SK-N-SH (cell line): ENCODE measurements at regions not wholly inside any gene's neighbourhood (a gene's known extent, or its start where the extent isn't known, plus 50 kb on each side); places are given as distances from the start of the nearest gene placed in this dataset.

ENCODE experiments used
- CTCF ChIA-PET: fragments of 300-600, 350-600 bp; formaldehyde crosslinking; extraction: SDS; loops from one replicate; lab custom pipeline; 2021; lab: Yijun Ruan, JAX
- POLR2A ChIA-PET: fragments of 350-600 bp; sonication (Branson Sonifier 250); formaldehyde crosslinking; extraction: SDS; loops from one replicate; lab custom pipeline; 2020; ENCODE audit warnings: antibody characterized with exemption, inconsistent platforms; lab: Yijun Ruan, JAX
- DNase-seq: peaks from one replicate; pipeline ENCODE4 v3.0.0; 2012
- H2AFZ ChIP-seq: fragments of 200-600 bp; sonication (generic); 2 replicates; pipeline ENCODE4 v1.8.1; 2016; ENCODE audit warnings: antibody characterized with exemption, mild to moderate bottlenecking, low read depth
- H3F3A ChIP-seq: fragments of 200-600 bp; sonication (generic); replicated peaks from 2 replicates; pipeline ENCODE3; 2016; ENCODE audit warnings: antibody characterized with exemption, mild to moderate bottlenecking; ENCODE audit not compliant: insufficient read depth
- H3K27ac ChIP-seq, 2 experiments: fragments of 200-500 bp in 1 of 2; fragments of 200-600 bp in 1 of 2; sonication (Bioruptor generic) in 1 of 2; sonication (generic), shearing (Covaris generic) in 1 of 2; 2 replicates each; pipeline versions ENCODE4 v1.5.1 to v1.6.1; 2014 to 2016; ENCODE audit warnings: low read depth in 2 of 2, inconsistent platforms in 1 of 2, low read length in 1 of 2, mild to moderate bottlenecking in 1 of 2, mixed read lengths in 1 of 2
- H3K27me3 ChIP-seq: fragments of 200-600 bp; sonication (generic), shearing (Covaris generic); 2 replicates; pipeline ENCODE4 v1.6.1; 2016; ENCODE audit warnings: mixed run types; ENCODE audit not compliant: insufficient read depth
- H3K36me3 ChIP-seq, 2 experiments: fragments of 200-500 bp in 1 of 2; fragments of 200-600 bp in 1 of 2; sonication (Bioruptor generic) in 1 of 2; sonication (generic) in 1 of 2; replicated peaks in 1 of 2; 2 replicates each; pipeline versions ENCODE3 to v1.5.1; 2014 to 2016; ENCODE audit warnings: low read length in 1 of 2, mild to moderate bottlenecking in 1 of 2; ENCODE audit not compliant: insufficient read depth in 2 of 2, control insufficient read depth in 1 of 2
- H3K4me1 ChIP-seq, 2 experiments: fragments of 200-500 bp in 1 of 2; fragments of 200-600 bp in 1 of 2; sonication (Bioruptor generic) in 1 of 2; sonication (generic), shearing (Covaris generic) in 1 of 2; 2 replicates each; pipeline versions ENCODE4 v1.5.1 to v1.6.1; 2014 to 2016; ENCODE audit warnings: low read depth in 1 of 2, low read length in 1 of 2, mixed run types in 1 of 2; ENCODE audit not compliant: insufficient read depth in 2 of 2, control insufficient read depth in 1 of 2
- H3K4me2 ChIP-seq: fragments of 200-600 bp; sonication (generic), shearing (Covaris generic); 2 replicates; pipeline ENCODE4 v1.6.1; 2017; ENCODE audit warnings: mixed run types
- H3K4me3 ChIP-seq, 2 experiments: fragments of 200-500 bp in 1 of 2; fragments of 200-600 bp in 1 of 2; sonication (Bioruptor generic) in 1 of 2; sonication (generic), shearing (Covaris generic) in 1 of 2; 2 replicates each; pipeline versions ENCODE4 v1.5.1 to v1.8.1; 2014 to 2016; ENCODE audit warnings: low read depth in 2 of 2, inconsistent platforms in 1 of 2, low read length in 1 of 2, mild to moderate bottlenecking in 1 of 2, mixed read lengths in 1 of 2, moderate library complexity in 1 of 2
- H3K79me2 ChIP-seq: fragments of 200-600 bp; sonication (generic); 2 replicates; pipeline ENCODE4 v1.8.1; 2017; ENCODE audit warnings: mild to moderate bottlenecking; ENCODE audit not compliant: insufficient read depth
- H3K9ac ChIP-seq: fragments of 200-600 bp; sonication (generic); 2 replicates; pipeline ENCODE4 v1.6.1; 2017; ENCODE audit warnings: mixed run types
- H3K9me2 ChIP-seq: fragments of 200-600 bp; sonication (generic); 2 replicates; pipeline ENCODE4 v1.6.1; 2017; ENCODE audit warnings: mixed run types
- H3K9me3 ChIP-seq: fragments of 200-600 bp; sonication (generic); 2 replicates; pipeline ENCODE4 v1.6.1; 2017; ENCODE audit warnings: mixed run types, mild to moderate bottlenecking, moderate library complexity
- H4K20me1 ChIP-seq: fragments of 200-600 bp; sonication (generic); 2 replicates; pipeline ENCODE4 v1.6.1; 2017; ENCODE audit warnings: mild to moderate bottlenecking, mixed run types; ENCODE audit not compliant: insufficient read depth
- CTCF ChIP-seq: fragments of 200-600 bp; sonication (generic); IDR thresholded peaks from 2 replicates; pipeline ENCODE4 v1.6.1; 2017; ENCODE audit warnings: antibody characterized with exemption, mild to moderate bottlenecking, moderate library complexity
- EP300 ChIP-seq, 2 experiments: IDR thresholded peaks; 2 replicates each; pipeline versions ENCODE4 v1.4.0 to v1.6.1; 2012; ENCODE audit warnings: borderline replicate concordance in 1 of 2, low read depth in 1 of 2, low read length in 1 of 2
- EZH2phosphoT487 ChIP-seq: fragments of 200-600 bp; sonication (generic); IDR thresholded peaks from 2 replicates; pipeline ENCODE4 v1.6.1; 2017; ENCODE audit warnings: low read depth, mixed run types, mild to moderate bottlenecking, antibody characterized with exemption, moderate library complexity, borderline replicate concordance
- FOSL2 ChIP-seq: IDR thresholded peaks from 2 replicates; pipeline ENCODE4 v1.4.0; 2012; ENCODE audit warnings: low read depth, mild to moderate bottlenecking, moderate library complexity, borderline replicate concordance
- FOXM1 ChIP-seq: IDR thresholded peaks from 2 replicates; pipeline ENCODE4 v1.4.0; 2012; ENCODE audit warnings: low read depth, mild to moderate bottlenecking
- GABPA ChIP-seq: IDR thresholded peaks from 2 replicates; pipeline ENCODE4 v1.4.0; 2012; ENCODE audit warnings: low read depth, mild to moderate bottlenecking
- GATA2 ChIP-seq: sonication (generic); formaldehyde crosslinking; IDR thresholded peaks from 2 replicates; pipeline ENCODE4 v1.5.0; 2020; ENCODE audit warnings: mild to moderate bottlenecking, missing genetic modification reagents
- MEF2A ChIP-seq: IDR thresholded peaks from 2 replicates; pipeline ENCODE4 v1.4.0; 2012; ENCODE audit warnings: low read depth, borderline replicate concordance
- MXI1 ChIP-seq: IDR thresholded peaks from 2 replicates; pipeline ENCODE4 v1.6.1; 2012; ENCODE audit warnings: mild to moderate bottlenecking, low read depth, low read length, improper control_type of control experiment
- NRF1 ChIP-seq: IDR thresholded peaks from 2 replicates; pipeline ENCODE4 v1.6.1; 2012; ENCODE audit warnings: low read depth, mild to moderate bottlenecking, low read length
- POLR2AphosphoS5 ChIP-seq: IDR thresholded peaks from 2 replicates; pipeline ENCODE4 v1.6.1; 2012; ENCODE audit warnings: low read depth, low read length
- RCOR1 ChIP-seq: fragments of 150-350 bp; IDR thresholded peaks from 2 replicates; pipeline ENCODE4 v1.6.1; 2017; ENCODE audit warnings: antibody characterized with exemption, low read length
- SIN3A ChIP-seq: IDR thresholded peaks from 2 replicates; pipeline ENCODE4 v1.6.1; 2012; ENCODE audit warnings: low read depth, mild to moderate bottlenecking, low read length, moderate library complexity, borderline replicate concordance
- TCF12 ChIP-seq: IDR thresholded peaks from 2 replicates; pipeline ENCODE4 v1.4.0; 2012
- YY1 ChIP-seq: IDR thresholded peaks from 2 replicates; pipeline ENCODE4 v1.4.0; 2012; ENCODE audit warnings: low read depth, mild to moderate bottlenecking
- WGBS: methylation state at CpG from one replicate; pipeline ENCODE4 v1.1.6; 2017; ENCODE audit warnings: low lambda C conversion rate; 5-methylcytosine and 5-hydroxymethylcytosine counted together
- TF ChIP-seq, protein P1 (sequence below): IDR thresholded peaks from 2 replicates; pipeline ENCODE4 v1.4.0; 2012; ENCODE audit warnings: low read depth, borderline replicate concordance

DNA sequence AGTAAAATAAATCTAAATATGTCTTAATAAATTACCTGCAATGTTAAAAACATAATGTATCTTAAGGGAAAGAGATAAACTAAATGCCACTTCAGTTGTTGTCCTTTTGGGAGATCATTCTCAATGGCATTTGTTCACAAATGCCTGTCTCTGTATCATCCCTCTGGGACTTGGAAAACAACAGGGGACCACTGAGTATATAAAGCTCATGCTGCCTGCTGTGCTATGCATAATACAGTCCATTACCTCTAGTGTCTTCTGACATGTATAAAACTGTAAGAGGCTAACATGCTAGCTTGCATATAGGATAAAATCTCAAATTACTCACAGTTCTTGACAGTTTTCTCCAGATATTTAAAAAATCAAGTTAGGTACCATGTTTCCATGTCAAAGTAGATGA lies 503.9 kb downstream of the PDHA2 start:
- DNase-seq = no peak
- Histone ChIP-seq H2AFZ (no peak overlapping the region), H3K27ac (no peak overlapping the region), H3K9ac (no peak overlapping the region), H3K36me3 (no peaks in the 10 kb centered on the region), H3K79me2 (no peaks in the 10 kb centered on the region), H3K27me3 (no peaks in the 10 kb centered on the region), H3K4me2 (no peak overlapping the region), H3K4me1 (no peaks in the 10 kb centered on the region), H3K9me2 (no peaks in the 10 kb centered on the region), H3K4me3 (no peak overlapping the region), H3F3A (no peaks in the 10 kb centered on the region), H3K9me3 (no peaks in the 10 kb centered on the region), H4K20me1 (no peaks in the 10 kb centered on the region)
- POLR2A ChIA-PET = no interaction called here
- CTCF ChIA-PET = interaction anchor here (1.7 kb wide), 1 partner anchor 13 kb away, joined by 4 read pairs; no protein-coding TSS in a partner anchor
- TF ChIP-seq GATA2 = no peak
- TF ChIP-seq SIN3A = no peak
- TF ChIP-seq MEF2A = no peak
- no peak for TF ChIP-seq NRF1
- TF ChIP-seq EZH2phosphoT487 = no peak
- TF ChIP-seq CTCF = no peak
- TF ChIP-seq EP300 (IDR thresholded peaks at IDR 0.05; ENCODE audit: borderline replicate concordance in 1 of 2, low read depth in 1 of 2, low read length in 1 of 2) = no peak
- no peak for TF ChIP-seq MXI1
- TF ChIP-seq GABPA = no peak
- TF ChIP-seq RCOR1 = no peak
- no peak for TF ChIP-seq YY1
- TF ChIP-seq, protein P1, sequence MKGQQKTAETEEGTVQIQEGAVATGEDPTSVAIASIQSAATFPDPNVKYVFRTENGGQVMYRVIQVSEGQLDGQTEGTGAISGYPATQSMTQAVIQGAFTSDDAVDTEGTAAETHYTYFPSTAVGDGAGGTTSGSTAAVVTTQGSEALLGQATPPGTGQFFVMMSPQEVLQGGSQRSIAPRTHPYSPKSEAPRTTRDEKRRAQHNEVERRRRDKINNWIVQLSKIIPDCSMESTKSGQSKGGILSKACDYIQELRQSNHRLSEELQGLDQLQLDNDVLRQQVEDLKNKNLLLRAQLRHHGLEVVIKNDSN = no peak
- TF ChIP-seq FOSL2 = no peak
- TF ChIP-seq TCF12 = no peak

DNA sequence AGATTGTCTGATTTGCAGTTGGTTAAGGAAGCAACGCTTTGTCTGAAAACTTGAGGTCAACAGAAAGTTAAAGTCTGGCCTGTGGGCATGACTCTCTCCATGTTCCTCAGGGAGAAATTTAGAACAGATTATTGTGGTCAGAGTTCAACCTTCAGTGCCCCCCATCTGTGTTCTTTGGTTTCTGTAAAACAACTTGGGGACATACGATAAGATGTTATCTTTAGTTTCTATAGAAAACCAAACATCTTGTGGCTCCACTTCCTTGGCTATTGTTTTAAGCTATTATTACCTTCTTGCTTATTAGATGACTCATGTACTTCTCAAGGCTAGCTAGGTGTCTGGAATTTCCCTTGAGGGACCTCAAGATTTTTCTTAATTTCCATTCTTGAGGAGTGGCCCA lies 507.7 kb downstream of the PDHA2 start:
- TF ChIP-seq CTCF (no peak), FOXM1 (no peak), POLR2AphosphoS5 (no peak)
- H4K20me1 ChIP-seq = no peaks in the 10 kb centered on the region
- no peak overlapping the region for H3K4me2 ChIP-seq
- H3K9me3 ChIP-seq = no peaks in the 10 kb centered on the region
- 69% methylated on average over 2 of the region's 2 CpGs for WGBS
- H3K4me3 ChIP-seq = no peak overlapping the region
- H3K27me3 ChIP-seq = no peaks in the 10 kb centered on the region
- no peak overlapping the region for H3K9ac ChIP-seq
- POLR2A ChIA-PET = no interaction called here
- H3K4me1 ChIP-seq = no peaks in the 10 kb centered on the region
- no peaks in the 10 kb centered on the region for H3K36me3 ChIP-seq
- no peaks in the 10 kb centered on the region for H3K79me2 ChIP-seq
- no peaks in the 10 kb centered on the region for H3F3A ChIP-seq
- DNase-seq = no peak
- H3K9me2 ChIP-seq = no peaks in the 10 kb centered on the region
- no peak overlapping the region for H3K27ac ChIP-seq
- H2AFZ ChIP-seq = no peak overlapping the region
- CTCF ChIA-PET = interaction anchor here (0.7 kb wide), 1 partner anchor 25 kb away, joined by 3 read pairs; no protein-coding TSS in a partner anchor
